Glomerular visceral epithelial cell (primary cell): ENCODE measurements at regions not wholly inside any gene's neighbourhood (a gene's known extent, or its start where the extent isn't known, plus 50 kb on each side); places are given as distances from the start of the nearest gene placed in this dataset.
"Not testable (repeated sequence)": the region's sequence is repeated elsewhere in the genome, so short reads cannot be mapped to it uniquely, and the experiment has no call there.

Experiments used
- DNase-seq: peaks from one replicate; pipeline ENCODE4 v3.0.0-alpha.2; 2016; ENCODE audit errors: extremely low spot score

DNA sequence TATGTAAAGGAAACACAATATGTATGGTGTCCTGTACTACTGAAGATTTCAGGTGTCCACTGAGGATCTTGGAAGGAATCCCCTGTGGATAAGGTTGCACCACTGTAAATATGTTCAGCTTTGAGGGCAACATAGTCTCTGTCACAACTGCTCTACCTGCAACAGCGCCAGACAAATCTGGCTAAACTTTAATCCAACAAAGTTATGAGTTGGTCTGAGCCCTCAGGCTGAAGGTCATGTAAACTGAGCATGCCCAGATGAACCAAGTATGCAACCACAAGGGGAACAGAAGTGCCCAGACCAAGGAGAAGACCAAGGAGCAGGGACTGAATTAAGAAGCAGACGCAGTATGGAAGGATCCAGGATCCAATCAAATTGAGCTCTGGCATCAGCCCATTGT, 135.0 kb upstream of the ZNF658 start:
- not testable (repeated sequence) for DNase-seq

DNA sequence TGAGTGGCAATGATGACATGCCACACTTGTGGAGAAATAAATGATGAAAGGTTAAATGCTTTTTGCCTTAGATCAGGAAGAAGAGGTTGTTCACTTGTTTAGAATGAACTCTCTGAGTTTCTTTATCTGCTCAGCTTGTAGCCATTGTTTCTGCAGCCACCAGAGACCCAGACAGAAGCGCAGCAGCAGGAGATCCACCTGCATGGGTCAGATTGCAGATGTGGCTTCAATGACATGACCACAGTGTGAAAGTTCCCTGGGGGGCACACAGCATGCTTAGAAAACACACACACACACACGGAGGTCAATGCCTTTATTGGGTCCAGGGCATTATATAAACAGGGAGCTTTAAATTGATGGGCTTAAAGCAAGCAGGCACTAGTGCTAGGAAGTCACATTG, 129.0 kb upstream of the ZNF658 start:
- DNase-seq, result not testable (repeated sequence)

DNA sequence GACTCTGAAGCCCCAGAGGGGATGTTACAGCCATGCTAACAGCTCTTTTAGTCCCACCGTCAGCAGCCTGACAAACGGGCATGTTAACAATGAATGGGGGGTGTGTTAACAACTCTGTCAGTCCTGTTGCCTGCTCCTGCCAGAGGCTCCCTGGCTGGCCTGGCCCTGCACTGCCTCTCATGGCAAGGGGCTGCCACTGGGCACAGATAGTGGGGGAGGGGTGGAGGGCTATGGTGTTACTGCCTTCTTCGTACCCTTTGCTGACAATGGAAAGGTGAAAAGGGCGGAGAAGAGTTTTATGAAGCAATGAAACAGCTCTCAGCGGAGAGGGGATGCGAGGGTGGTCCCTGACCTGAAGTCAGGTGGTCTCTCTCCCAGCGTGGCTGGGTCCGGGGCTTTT, 125.9 kb upstream of the ZNF658 start:
- DNase-seq, result not testable (repeated sequence)

DNA sequence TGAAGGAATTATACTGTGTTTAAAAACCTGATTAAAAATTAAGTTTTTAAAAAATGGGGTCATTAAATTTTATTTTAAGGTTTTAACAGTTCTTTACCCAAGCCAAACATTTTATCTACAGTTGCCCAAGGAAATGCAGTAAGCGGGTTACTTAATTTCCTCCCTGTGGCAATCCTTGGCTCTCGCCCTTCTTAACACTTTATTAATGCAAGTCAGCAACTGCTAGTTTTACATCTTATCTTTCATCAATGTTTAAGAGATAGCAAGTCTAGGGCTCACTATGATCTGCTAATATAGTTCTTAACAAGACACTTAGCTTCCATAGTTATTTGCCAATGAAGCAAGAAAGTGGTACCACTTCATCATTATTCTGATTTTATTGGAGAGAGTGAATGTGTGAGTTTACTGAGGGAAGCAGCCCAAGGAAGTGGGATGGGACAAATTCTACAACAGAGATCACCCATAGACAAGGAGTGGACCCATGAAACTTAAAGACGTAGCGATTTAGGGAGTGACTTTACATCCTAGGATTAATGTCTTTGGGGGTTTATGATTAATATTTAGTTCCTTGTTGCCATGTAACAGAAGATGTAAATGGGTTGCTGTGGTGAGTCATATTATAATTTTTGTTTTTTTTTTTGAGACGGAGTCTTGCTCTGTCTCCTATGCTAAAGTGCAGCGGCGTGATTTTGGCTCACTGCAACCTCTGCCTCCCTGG, 120.4 kb upstream of the ZNF658 start:
- not testable (repeated sequence) for DNase-seq

DNA sequence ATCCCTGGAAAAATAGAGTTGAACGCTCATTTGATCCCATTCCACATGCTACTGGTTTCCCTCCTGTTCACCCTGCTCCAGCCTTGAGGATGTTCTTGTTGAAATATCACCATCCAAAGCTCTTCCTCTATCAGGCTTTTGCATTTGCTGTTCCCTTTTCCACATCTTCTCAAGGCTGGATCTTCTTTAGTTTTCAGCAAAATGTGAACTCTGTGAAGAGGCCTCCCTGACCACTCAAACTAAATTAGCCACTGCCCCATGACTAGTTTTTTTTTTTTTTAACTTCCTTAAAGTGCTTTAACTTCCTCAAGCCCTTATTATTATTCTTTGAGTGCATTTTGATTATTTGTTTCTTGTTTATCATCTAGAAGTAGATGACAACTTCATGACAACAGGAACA, 119.3 kb upstream of the ZNF658 start:
- DNase-seq, result not testable (repeated sequence)

DNA sequence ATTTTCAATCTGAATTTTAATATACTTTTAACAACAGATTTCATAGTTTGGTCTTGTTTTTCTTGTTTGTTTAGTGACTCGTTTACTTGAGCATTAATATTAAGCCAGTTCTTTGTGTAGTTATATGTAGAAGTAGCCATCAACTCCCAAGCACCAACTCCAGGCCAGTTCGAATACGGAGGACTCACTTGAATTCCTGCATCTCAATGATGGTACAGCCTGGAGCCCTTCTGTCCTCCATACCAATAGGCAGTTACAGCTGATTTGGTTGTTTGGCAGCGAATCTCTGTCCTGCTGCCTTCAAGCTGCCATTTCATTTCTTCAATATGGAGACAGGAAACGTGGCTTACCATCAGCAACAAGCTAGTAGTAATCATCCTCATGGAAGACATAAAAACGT, 118.5 kb upstream of the ZNF658 start:
- DNase-seq, result not testable (repeated sequence)

DNA sequence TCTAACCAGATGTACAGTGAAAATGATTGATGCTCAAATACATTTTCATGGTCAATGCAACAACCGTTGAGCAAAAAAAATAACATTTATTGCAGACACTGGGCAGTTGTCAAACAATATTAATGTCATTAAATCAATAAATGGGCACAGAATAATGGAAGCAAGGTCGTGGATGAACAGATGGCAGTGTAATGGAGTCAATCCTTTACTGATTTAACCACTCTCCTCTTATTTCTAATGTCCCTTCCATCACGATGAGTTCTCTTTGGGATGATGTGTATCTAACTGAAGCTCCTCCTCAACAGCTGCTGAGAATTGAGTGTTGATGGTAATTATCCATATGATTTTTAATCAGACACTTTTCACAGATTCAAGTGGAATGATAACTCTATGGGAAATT, 114.9 kb upstream of the ZNF658 start:
- not testable (repeated sequence) for DNase-seq

DNA sequence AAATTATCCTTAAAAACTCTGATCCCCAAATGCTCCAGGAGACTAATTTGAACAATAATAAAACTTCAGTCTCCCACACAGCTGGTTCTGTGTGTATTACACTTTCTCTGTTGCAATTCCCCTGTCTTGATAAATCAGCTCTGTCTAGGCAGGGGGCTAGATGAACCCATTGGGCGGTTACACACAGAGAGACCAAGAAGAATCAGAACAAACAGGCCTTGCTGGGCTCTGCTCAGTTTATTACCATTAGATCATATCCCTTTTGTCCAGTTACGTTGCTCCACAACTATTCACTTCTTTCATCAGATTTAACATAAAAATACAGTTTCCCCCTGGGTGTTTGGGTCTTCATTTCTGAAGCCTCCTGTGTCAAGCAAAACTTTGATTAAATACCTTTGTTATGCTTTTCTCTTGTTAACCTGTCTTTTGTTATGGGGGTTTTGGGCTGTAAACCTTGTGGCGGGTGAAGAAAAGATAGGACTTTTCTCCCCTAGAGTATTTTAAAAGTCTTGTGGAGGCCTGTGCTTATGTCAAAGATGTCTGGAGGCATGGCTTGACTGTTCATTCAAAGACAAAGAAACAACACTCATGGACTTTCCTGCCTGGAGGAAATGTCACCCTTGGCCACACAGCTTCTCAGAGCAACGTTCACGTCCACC, 109.3 kb upstream of the ZNF658 start:
- DNase-seq, result not testable (repeated sequence)

DNA sequence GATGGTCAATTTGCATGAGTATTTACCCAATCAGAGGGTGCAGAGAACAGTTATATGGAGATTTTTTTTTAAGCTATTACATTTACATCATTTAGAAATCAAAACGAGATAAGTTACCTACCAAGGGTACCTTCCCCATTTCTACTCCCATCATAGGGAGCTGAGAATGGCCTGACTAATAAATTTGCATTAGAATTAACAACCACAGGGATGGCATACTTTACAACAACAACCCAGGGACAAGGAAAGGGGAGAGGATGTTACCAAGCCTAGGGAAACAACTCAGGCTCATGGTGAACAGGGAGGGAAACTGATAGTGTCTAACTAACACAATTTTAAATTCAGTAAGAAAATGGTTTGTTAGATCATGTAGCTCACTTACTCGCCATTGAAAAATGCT, 105.8 kb upstream of the ZNF658 start:
- DNase-seq, result not testable (repeated sequence)

DNA sequence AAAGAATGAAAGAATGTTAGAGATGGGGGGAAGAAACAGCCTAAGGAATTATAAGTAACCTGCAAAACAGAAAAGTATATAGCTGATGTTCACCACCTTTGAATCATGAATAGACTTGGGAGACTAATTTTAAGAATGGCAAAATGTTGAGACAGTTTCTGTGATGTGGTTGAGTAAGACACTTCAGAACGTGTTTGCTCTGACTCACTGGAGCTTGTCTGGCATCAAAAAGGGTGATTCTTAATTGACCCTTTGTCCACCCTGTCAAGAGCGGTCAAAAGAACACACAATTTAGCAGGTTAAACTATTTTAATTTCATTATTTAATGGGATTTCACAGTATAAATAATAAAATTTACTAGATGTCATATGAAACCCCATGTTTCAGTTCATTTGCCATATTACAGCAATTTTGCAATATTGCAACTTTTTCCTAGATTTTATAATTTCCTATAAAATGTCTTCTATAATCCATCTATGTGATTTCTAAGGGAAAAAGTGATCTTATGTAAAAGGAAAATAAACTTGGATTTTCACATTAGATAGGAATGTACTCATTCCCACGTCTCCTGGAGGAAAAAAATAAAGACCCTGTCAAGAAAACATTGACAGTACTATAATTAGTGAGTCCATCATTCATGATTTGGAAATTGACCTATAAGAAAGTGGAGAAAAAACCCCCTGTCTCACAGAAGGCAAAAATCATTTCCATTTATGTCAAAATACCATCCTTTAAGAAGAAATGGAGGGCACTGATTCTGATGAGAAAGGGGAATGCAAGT, 104.6 kb upstream of the ZNF658 start:
- not testable (repeated sequence) for DNase-seq

DNA sequence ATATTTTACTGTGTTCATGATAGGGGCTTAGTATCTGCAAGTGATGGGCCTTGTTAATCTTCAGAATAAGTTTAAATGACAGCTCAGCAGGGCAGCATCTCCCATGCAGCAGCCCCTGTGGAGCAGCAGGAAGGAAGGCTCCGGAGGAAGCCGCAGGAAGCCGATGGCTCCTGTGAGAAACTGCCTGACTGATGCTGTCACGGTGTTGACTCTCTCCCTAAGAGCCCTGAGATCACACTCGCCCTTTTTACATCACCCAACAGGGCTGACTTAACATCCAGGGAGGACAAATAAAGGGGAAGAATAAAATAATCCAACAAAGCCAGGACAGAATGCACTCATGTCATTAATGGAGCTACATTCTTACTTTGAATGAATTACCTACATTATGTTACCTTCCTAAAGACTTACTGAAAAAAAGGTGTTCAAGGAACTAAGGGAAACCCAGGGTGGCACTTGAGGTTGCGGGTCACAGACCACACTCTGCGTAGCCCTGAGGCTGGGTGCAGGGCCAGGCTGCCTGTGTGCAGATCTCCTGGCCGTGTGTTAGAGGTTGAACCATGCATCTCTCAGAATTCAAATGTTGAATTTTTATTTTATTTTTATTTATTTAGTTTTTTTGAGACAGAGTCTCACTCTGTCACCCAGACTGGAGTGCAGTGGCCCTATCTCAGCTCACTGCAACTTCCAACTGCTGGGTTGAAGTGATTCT, 102.5 kb upstream of the ZNF658 start:
- DNase-seq, result peak; percentile 16

DNA sequence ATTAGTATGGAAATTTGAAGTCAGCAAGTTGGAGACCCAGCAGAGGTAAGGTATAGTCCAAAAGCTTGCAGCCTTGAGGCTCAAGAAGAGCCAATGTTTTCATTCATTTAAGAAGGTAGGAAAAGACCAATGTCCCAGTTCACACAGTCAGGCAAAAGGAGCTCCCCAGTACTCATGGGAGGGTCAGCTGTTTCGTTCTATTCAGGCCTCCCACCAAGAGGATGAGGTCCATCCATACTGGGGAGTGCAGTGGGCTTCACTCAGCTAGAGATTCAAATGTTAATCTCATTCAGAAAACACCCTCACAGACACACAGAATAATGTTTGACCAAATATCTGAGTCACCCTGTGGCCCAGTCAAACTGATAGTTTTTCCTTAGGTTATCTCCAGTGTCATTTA, 96.9 kb upstream of the ZNF658 start:
- DNase-seq, result not testable (repeated sequence)

DNA sequence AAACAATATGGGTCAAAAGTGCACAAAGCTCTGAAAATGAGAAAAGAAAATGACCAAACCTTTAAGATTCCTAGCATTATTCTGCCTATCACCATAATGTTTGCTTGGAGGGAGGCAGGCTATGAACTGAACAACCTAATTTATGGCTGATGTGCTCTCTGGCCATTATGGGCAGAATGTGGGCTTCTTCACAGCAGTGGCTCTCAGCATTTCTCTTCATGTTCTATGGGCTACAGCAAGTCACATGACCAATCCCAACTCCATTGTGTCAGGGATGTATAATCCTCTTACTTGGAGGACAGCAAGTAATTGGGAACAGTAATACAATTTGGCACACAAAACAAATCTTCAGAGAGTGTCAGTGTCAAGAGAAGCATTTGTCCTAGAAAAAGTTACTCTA, 90.3 kb upstream of the ZNF658 start:
- DNase-seq, result not testable (repeated sequence)

DNA sequence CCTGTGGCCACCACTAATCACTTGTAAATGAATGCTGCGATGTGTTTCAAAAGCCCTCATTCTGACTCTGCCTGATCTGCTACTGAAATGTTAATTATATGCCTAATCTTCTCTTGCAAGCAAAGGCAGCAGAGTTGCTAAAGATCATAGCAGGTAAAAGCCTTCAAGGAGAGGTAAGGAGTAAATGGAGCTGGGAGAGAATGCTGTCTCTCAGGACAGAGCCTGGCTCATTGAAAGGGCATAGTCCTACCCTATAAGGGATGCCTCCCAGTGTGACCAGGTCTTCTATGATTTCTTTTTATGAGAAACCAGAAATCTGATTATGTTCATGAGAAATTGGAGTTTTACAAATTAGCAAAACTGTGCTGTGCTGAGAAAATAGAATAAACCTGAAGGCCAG, 88.2 kb upstream of the ZNF658 start:
- DNase-seq, result not testable (repeated sequence)

DNA sequence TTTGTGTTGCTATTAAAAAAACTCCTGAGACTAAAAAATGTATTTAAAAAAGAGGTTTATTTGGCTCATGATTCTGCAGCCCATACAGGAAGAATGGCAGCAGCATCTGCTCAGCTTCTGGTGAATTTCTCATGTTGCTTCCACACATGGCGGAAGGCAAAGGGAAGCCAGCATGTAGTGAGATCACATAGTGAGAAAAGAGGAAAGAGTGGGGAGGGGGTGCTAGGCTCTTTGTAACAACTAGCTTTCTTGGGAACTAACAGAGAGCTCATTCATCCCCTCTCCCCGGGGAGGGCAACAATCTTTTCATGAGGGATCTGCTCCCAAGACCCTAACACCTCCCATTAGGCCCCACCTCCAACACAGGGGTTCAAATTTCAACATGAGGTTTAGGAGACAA, 87.6 kb upstream of the ZNF658 start:
- not testable (repeated sequence) for DNase-seq

DNA sequence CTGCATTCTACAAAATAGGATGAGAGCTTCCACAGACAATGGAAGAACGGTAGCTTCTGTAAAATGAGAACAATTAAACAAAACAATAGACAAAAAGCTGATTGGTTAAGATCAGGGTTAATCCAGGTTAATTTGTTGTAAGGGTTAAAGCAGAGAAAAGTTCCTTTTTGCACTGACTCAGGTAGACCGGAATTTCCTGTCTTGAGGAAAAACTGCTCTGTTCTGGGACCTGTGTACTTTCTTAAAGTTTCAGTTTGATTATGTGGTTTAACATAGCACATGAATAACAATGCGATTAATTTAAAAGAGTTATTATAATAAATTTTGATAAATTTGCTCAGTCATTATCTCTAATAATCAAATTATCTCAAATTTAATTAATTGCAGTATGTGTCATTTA, 86.5 kb upstream of the ZNF658 start:
- not testable (repeated sequence) for DNase-seq

DNA sequence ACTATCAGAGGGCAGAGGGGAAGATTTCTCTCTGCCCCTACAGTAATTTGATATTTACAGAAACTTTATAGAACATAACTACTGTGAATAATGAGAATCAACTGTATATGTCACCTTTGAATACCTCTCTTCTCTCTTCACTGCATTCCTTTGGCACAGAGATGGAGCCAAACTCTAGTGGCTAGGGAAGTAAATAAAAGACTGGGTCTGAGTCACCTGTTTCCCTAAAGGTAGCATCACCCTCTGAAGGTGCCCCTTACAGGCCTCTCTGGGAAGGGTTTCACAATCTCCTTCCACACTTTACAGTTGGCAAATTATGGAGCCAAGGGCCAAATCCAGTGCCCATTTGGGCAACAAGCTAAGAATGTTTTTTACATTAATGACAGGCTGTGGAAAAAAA, 81.0 kb upstream of the ZNF658 start:
- not testable (repeated sequence) for DNase-seq

DNA sequence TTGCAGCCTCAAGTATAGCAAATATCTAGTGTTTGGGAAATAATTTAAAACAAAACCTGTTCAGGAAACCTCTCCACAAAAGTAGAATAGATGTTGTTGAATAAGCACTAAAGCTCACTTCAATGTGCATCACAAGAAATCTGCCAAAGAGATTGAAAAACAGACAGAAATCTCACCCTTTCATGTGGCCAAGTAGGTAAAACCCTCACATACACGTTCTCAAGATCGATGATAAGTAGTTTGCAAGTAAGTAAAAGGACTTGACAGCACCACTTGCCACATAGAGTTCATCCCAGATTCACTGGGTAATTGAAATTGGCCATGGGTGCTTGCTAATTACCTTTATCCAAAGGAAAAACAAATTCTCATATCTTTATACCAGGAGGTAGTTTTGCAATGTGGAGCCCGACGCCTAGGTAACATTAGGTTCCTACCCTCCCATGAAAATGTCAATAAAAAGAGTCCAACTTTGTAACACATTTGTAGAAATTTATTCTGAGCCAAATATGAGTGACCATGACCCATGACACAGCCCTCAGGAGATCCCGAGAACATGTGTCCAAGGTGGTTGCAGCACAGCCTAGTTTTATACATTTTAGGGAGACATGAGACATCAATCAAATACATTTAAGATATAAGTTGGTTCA, 80.4 kb upstream of the ZNF658 start:
- DNase-seq, result not testable (repeated sequence)

DNA sequence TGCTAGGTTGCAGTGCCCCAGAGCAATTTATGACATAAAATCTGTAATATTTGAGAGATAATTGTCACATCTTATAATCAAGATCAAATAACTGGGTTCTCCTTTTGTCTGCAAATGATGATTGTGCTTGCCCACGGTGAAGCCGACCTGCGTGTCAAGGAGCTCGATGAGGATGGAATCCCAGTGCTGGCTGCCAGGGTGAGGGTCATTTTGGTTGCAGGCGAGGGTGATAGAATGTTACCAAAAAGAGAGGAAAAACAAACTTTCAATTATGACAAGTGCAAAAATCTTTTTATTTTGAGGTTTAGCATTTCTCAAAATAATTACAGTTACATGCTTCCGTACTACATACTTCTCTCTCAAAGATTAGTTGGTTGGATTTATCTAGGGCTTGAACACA, 76.4 kb upstream of the ZNF658 start:
- DNase-seq, result not testable (repeated sequence)

DNA sequence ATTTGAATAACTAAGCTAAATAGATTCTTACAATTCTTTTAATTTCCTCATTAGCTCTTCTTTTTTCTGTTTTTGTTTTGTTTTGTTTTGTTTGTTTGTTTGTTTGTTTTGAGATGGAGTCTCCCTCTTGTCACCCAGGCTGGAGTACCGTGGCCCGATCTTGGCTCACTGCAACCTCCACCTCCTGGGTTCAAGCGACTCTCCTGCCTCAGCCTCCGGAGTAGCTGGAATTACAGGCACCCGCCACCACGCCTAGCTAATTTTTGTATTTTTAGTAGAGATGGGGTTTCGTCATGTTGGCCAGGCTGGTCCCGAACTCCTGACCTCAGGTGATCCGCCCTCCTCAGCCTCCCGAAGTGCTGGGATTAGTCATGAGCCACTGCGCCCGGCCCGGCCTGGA, 70.7 kb upstream of the ZNF658 start:
- not testable (repeated sequence) for DNase-seq

DNA sequence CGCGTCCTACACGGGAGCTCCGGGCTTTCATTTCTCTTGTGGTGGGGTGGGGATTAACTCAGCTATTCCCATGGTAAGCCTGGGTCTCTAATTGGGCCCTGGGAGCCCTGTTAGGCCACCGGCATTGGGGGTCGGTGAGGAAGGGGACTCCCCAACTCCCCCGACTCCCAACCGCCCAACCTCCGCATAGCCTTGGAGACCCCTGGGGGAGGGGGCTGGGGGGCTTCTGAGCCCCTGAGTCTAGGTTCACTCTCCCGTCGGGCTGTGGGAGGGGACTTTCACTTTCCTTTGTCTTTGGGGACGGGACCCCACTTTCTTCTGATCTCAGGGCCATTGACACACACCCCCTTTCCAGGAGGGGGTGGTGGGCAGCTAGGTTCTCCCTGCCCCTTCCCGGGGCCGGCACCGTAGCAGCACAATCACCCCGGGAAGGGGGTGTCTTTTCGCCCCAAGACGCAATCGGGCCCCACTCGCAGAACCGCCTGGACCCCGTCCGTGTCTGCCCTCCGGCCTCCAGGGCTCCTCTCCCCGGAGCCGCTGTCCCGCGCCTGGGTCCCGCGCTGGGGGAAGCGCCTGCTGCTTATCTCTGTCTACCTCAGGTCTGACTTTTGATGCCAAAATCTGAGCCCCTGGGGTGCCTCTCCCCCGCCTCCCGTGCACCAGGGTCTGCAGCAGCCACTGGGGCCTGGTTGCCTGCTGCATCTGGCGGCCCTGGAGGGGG, 69.6 kb upstream of the ZNF658 start:
- DNase-seq, result not testable (repeated sequence)
